Loucy (cell line): ENCODE measurements at regions not wholly inside any gene's neighbourhood (a gene's known extent, or its start where the extent isn't known, plus 50 kb on each side); places are given as distances from the start of the nearest gene placed in this dataset.
"Not testable (repeated sequence)": the region's sequence is repeated elsewhere in the genome, so short reads cannot be mapped to it uniquely, and the experiment has no call there.

Experiments
- H2AFZ ChIP-seq: fragments of 200-600 bp; sonication (generic); 2 replicates; pipeline ENCODE4 v1.6.0; 2016; ENCODE audit warnings: antibody characterized with exemption, mild to moderate bottlenecking, low read length, moderate library complexity
- H3F3A ChIP-seq: fragments of 200-600 bp; 2 replicates; pipeline ENCODE4 v1.6.0; 2016; ENCODE audit warnings: antibody characterized with exemption, low read depth, mild to moderate bottlenecking
- H3K27me3 ChIP-seq: fragments of 200-600 bp; sonication (generic); 2 replicates; pipeline ENCODE4 v1.6.1; 2014; ENCODE audit warnings: low read length, mild to moderate bottlenecking; ENCODE audit not compliant: insufficient read depth, poor library complexity, severe bottlenecking
- H3K36me3 ChIP-seq: fragments of 200-600 bp; sonication (generic); 2 replicates; pipeline ENCODE4 v1.6.1; 2016; ENCODE audit warnings: low read length; ENCODE audit not compliant: insufficient read depth
- H3K4me1 ChIP-seq: fragments of 200-600 bp; sonication (generic); 2 replicates; pipeline ENCODE4 v1.5.1; 2014; ENCODE audit warnings: low read length, mild to moderate bottlenecking; ENCODE audit not compliant: insufficient read depth, poor library complexity, severe bottlenecking
- H3K4me2 ChIP-seq: fragments of 200-600 bp; sonication (generic); 2 replicates; pipeline ENCODE4 v1.6.0; 2014; ENCODE audit warnings: antibody characterized with exemption, low read length, low read depth, mild to moderate bottlenecking; ENCODE audit not compliant: poor library complexity, severe bottlenecking
- H3K4me3 ChIP-seq: fragments of 200-600 bp; sonication (generic); 2 replicates; pipeline ENCODE4 v1.5.1; 2014; ENCODE audit warnings: low read length, mild to moderate bottlenecking, mixed read lengths; ENCODE audit not compliant: poor library complexity, severe bottlenecking
- H3K79me2 ChIP-seq: fragments of 200-600 bp; sonication (generic); 2 replicates; pipeline ENCODE4 v1.6.1; 2014; ENCODE audit warnings: low read length; ENCODE audit not compliant: insufficient read depth
- H3K9ac ChIP-seq: fragments of 200-600 bp; sonication (generic); 2 replicates; pipeline ENCODE4 v1.6.0; 2014; ENCODE audit warnings: mild to moderate bottlenecking, low read depth, low read length, moderate library complexity; ENCODE audit not compliant: poor library complexity, severe bottlenecking
- H3K9me2 ChIP-seq: fragments of 200-600 bp; sonication (generic); replicated peaks from 2 replicates; pipeline ENCODE4 v1.6.1; 2016; ENCODE audit warnings: low read depth, low read length, mixed read lengths
- H3K9me3 ChIP-seq: fragments of 200-600 bp; sonication (generic); 2 replicates; pipeline ENCODE4 v1.6.1; 2014; ENCODE audit warnings: mild to moderate bottlenecking, antibody characterized with exemption, low read length, low read depth; ENCODE audit not compliant: insufficient read depth
- H4K20me1 ChIP-seq: fragments of 200-600 bp; sonication (generic); 2 replicates; pipeline ENCODE4 v1.6.0; 2014; ENCODE audit warnings: antibody characterized with exemption, low read length, mild to moderate bottlenecking; ENCODE audit not compliant: insufficient read depth, poor library complexity, severe bottlenecking
- CTCF ChIP-seq: fragments of 200-600 bp; sonication (generic); conservative IDR thresholded peaks from 2 replicates; pipeline ENCODE4 v1.5.1; 2014; ENCODE audit warnings: mild to moderate bottlenecking, antibody characterized with exemption, low read length
- EZH2phosphoT487 ChIP-seq: fragments of 200-600 bp; IDR thresholded peaks from 2 replicates; pipeline ENCODE4 v1.6.1; 2018; ENCODE audit warnings: antibody characterized with exemption, mild to moderate bottlenecking, moderate library complexity, borderline replicate concordance

DNA sequence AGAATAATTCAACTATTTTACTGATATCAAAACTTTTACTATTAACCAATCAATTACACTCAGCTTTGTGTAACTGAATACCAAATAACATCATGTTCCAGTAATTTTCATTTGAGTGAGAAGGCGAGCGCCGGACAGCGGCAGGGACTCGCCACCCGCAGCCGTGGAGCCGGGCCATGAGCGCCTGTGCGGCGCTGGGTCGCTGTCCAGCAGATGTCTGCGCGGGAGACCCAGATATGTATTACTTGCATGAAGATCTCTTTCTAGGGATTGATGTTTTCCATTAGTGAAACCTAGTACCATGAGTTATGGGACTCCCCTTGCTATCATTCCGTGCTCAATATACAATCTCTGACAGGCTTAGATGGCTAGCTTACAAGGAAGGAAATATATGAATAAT lies 245.1 kb upstream of the PRSS16 start:
- Histone ChIP-seq H3K4me2 (no peak overlapping the region), H3K79me2 (no peaks in the 10 kb centered on the region), H3F3A (no peaks in the 10 kb centered on the region), H3K9me3 (no peaks in the 10 kb centered on the region), H4K20me1 (no peaks in the 10 kb centered on the region), H2AFZ (no peak overlapping the region), H3K4me3 (no peak overlapping the region), H3K27me3 (no peaks in the 10 kb centered on the region), H3K9ac (no peak overlapping the region), H3K9me2 (no peaks in the 10 kb centered on the region), H3K4me1 (no peaks in the 10 kb centered on the region), H3K36me3 (no peaks in the 10 kb centered on the region)
- no peak for TF ChIP-seq CTCF
- no peak for TF ChIP-seq EZH2phosphoT487

DNA sequence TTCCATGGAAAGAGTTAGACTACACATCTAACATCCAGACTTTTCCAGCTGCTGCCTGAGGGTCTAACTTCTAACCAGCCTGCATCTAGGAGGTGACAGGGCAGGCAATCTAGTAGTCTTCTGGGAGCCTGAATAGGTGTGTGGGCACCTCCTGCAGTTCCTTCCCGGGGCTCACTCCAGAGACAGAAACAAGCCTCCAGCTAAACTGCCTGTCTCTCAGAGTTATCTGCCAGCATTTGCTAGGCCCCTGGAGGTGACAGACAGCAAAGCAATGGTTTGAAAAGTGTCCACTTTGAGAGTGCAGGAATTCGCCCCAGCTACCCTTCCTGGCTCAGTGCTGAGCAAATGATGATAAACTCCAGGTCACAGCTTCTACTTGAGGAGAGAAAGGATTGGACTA lies 240.5 kb upstream of the PRSS16 start:
- Histone ChIP-seq H3K9me2 (no peaks in the 10 kb centered on the region), H3K9ac (no peak overlapping the region), H3K4me1 (no peaks in the 10 kb centered on the region), H3F3A (no peaks in the 10 kb centered on the region), H4K20me1 (no peaks in the 10 kb centered on the region), H3K4me3 (no peak overlapping the region), H3K9me3 (no peaks in the 10 kb centered on the region), H2AFZ (no peak overlapping the region), H3K4me2 (no peak overlapping the region), H3K36me3 (no peaks in the 10 kb centered on the region), H3K79me2 (no peaks in the 10 kb centered on the region), H3K27me3 (no peaks in the 10 kb centered on the region)
- TF ChIP-seq EZH2phosphoT487 = no peak
- no peak for TF ChIP-seq CTCF

GRCh38 chr6:27008613-27009012 lies 238.9 kb upstream of the PRSS16 start:
- H3K27me3 ChIP-seq, H3K9me3 ChIP-seq, H3K79me2 ChIP-seq, H3K9me2 ChIP-seq, H4K20me1 ChIP-seq, H3K36me3 ChIP-seq, H2AFZ ChIP-seq, H3K4me3 ChIP-seq, H3K4me1 ChIP-seq, H3K9ac ChIP-seq, H3F3A ChIP-seq, H3K4me2 ChIP-seq: not testable (repeated sequence)

- H4K20me1 ChIP-seq, H3F3A ChIP-seq, H3K4me1 ChIP-seq, H3K27me3 ChIP-seq, H3K79me2 ChIP-seq, H3K36me3 ChIP-seq, H3K9me3 ChIP-seq, H2AFZ ChIP-seq, H3K4me2 ChIP-seq, H3K9ac ChIP-seq, H3K9me2 ChIP-seq, H3K4me3 ChIP-seq: not testable (repeated sequence)
Measured at GRCh38 chr6:27014053-27014452, 233.4 kb upstream of the PRSS16 start.
